TTC549 (cell line): ENCODE measurements at regions not wholly inside any gene's neighbourhood (a gene's known extent, or its start where the extent isn't known, plus 50 kb on each side); places are given as distances from the start of the nearest gene placed in this dataset.
"Not testable (repeated sequence)": the region's sequence is repeated elsewhere in the genome, so short reads cannot be mapped to it uniquely, and the experiment has no call there.

Source experiments
- FAIRE-seq: peaks from 2 replicates; lab custom pipeline; 2012; peaks lifted over from hg19 to GRCh38; lab: Jason Lieb, UNC

DNA sequence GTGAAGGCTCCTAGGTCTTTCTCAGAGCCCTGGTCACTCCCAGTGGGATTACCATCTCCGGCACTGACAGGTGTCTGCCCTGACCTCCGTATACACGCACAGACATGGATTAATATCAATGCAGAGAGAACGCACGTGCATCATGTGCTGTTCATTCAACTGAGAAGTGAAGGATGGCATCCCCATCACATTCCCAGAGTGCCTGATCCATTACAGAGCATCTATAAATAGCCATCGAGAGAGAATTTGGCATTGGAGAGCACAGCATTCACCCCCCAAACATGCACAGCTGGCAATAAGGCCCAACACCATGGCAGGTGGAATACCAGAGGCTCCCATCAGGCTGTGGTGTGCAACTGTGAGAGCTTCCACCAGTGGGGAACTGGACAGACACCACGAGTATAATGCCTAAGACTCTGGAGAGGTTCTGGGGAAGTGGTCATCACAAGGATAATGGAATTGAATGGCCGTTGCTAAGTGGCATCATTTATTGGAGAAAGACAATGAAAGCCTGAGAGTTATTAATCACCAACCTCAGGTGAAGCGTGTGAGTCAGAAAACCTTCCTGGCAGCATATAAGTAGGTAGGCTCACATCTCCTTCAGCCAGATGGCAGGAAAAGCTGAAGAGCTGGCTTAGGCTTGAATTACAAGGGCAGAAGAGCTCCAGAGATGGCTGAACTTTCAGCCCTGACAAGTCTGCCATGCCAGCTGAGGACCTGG is 244.5 kb upstream of the ID2 start:
- FAIRE-seq, result no peak

- FAIRE-seq, result no peak
Measured at GRCh38 chr2:8437949-8438400, 243.9 kb upstream of the ID2 start.

DNA sequence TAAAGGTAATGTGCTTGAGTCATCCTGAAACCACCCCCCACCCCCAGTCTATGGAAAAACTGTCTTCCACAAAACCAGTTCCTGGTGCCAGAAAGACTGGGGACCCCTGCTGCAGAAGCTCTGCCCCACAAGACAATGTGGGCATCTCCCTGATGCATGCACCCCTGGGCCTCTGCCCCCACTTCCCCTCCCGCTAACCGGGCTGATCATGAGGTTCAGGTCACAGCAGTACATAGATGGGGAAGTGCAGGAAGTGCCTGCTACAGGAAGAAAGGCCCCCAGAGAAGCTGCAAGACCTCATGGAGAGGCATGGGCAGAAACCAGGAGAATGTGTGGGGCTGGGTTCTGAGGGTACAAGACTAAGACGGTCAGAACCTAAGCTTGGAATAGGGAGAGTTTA is 243.4 kb upstream of the ID2 start:
- FAIRE-seq, result no peak

DNA sequence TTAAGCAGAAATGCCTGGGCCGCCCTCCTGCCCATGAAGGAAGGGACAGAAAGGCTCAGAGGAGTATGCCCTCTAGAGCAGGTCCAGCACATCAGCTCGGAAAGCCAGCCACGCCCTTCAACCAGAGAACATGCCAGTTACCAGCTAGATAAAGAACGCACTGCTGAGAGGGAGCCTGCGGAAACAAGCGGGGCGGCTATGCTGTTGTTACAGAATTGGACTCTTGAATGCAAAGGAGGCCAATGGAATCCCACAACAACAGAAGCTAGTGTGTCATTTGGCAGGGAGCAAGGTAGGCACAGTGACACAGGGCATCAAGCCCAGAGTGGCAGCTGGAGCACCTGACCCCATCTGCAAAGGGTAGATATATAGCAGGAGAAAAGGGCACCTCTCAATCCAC is 242.9 kb upstream of the ID2 start:
- FAIRE-seq, result no peak

DNA sequence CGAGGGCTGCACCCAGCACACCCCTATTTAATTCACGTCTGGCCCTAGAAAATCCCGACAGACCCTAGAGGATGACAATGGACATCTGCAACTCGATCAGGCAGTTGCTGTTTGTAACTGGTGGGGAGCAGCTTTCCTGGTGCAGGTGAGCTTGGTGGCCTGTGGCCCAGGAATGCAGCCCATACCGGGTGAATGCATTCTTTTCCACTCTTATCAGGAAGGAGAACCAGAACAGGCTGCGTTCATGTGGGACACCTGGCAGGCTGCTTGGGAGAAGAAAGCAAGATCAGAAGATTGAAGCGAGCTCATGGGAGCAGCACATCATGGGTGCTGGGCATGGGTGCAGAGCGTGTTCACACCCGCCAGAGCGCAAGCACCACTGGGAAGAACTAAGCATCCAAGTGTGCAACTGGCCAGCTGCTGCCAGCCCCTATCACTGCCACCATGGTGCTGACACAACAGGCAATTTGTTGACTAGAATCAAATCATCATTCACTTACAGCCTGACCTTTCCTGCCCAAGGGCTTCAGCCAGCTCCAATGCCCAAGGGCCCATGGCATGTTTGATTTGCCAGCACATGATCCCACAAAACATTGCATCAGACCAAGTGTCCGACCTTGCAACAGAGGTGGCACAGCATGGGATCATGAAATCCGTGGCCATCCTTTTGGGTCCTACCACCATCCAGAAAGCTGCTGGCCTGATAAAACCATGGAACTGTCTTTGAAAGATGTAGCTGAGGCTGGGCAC is 241.7 kb upstream of the ID2 start:
- no peak for FAIRE-seq

GRCh38 chr2:8441371-8441770 is 240.5 kb upstream of the ID2 start:
- FAIRE-seq, result no peak

DNA sequence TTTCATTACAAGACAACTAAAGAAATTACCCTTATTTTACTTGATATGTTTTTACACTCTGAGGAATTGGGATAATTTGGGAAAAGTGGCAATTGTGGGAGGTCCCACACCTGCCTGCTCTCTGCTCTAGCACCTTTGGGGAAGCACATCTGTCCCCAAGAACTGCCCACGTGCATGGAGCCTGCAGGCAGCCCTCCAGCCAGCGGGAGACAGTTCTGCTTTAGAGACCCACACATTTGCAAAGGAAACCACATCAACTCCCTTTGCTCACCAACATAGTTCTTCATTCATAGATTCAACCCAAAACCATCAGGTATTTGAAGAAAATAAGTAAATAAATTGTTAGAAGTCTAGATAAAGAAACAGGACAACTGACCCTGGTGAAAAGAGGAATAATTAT is 239.9 kb upstream of the ID2 start:
- FAIRE-seq, result no peak

DNA sequence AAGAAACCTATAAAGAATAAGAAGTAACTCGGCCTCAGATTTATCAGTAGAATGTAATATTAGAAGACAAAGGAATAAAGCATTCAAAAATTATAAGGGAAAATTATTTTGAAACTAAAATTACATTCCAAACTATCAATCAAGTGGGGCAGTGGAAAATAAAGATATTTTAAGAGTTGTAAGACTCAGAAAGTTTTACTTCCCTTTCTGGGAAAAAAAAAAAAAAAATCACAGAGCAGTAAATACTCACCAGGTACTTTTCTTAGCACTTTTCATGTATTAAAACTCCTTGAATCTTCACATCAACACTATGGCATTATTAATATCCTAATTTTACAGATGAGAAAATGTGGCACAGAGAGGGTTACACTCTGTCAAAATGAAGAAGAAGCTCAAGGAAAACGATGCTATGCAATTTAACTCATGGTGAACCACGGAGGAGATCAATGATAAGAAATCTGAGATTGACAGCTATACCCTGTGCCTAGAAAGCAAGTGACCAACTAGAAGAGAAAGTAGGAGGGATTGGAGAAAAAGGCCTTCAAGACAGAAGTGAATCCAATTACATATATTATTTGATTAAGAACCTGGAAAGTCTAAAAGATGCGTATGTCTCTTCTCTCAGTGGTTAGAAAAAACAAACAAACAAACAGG is 238.9 kb upstream of the ID2 start:
- no peak for FAIRE-seq

DNA sequence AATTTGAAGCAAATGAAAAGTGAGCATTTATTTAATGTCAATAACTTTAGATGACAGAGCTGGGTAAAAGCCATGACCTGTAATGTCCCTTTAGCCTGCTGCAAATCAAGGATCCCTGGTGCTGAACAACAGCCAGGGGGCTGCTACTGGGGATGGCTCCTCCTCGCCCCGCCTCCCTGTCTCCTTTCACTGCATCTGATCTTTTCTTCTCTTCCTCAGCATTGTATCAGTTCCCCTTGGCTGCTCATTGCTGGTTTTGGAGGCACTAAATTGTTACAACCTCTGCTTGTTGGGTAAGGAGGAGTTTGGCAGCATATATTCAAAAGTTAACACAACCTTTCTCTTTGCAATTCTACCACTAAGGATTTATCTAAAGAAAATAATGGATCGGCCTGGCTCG is 236.3 kb upstream of the ID2 start:
- no peak for FAIRE-seq

GRCh38 chr2:8446751-8447150 is 235.1 kb upstream of the ID2 start:
- not testable (repeated sequence) for FAIRE-seq

DNA sequence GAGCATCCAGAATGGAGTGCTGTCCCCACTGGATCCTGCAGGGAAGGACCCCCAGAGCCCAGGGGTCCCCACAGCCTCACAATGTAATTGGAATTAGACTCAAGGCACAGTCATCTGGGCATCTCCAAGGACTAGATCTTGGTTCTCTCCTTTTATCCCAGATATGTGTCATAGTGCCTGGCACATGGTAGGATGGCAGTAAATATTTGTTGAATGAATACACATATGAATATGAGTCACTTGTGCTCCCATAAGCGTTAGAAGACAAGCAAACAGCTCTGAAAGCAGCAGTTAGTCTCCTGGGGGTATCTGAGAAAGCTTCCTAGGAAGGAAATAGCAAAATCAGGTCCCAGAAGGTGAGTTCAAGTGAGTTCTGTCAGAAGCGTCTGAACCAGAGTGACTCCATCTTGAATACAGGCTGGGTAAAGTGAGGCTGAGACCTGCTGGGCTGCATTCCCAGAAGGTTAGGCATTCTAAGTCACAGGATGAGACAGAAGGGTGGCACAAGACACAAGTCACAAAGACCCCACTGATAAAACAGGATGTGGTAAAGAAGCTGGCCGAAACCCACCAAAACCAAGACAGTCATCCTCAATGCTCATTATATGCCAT is 234.1 kb upstream of the ID2 start:
- FAIRE-seq, result no peak

GRCh38 chr2:8448824-8449556 is 232.9 kb upstream of the ID2 start:
- FAIRE-seq, result no peak

DNA sequence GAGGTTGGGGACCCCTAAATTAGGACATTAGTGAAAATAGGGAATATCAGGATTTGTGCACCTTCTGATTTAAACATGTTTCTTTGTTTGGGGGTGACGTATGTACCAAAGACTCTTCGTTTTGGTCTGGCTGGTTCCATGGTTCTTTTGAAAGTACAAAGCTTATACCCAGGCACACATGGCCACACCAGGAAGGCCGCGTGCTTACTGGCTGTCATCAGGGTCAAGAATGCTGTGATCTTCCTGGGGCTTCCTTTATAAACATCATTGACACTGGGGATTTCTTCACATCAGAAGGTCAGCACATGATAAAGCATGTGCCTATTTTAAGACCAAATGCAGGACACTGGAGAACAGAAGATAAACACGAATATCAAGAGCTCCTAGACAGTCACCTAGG is 230.6 kb upstream of the ID2 start:
- FAIRE-seq, result no peak

- FAIRE-seq, result no peak
Measured at GRCh38 chr2:8452296-8452695, 229.6 kb upstream of the ID2 start.

GRCh38 chr2:8452979-8453903 is 228.6 kb upstream of the ID2 start:
- no peak for FAIRE-seq

- no peak for FAIRE-seq
Measured at GRCh38 chr2:8453904-8454302, 228.0 kb upstream of the ID2 start.

GRCh38 chr2:8454797-8455196 is 227.1 kb upstream of the ID2 start:
- no peak for FAIRE-seq

DNA sequence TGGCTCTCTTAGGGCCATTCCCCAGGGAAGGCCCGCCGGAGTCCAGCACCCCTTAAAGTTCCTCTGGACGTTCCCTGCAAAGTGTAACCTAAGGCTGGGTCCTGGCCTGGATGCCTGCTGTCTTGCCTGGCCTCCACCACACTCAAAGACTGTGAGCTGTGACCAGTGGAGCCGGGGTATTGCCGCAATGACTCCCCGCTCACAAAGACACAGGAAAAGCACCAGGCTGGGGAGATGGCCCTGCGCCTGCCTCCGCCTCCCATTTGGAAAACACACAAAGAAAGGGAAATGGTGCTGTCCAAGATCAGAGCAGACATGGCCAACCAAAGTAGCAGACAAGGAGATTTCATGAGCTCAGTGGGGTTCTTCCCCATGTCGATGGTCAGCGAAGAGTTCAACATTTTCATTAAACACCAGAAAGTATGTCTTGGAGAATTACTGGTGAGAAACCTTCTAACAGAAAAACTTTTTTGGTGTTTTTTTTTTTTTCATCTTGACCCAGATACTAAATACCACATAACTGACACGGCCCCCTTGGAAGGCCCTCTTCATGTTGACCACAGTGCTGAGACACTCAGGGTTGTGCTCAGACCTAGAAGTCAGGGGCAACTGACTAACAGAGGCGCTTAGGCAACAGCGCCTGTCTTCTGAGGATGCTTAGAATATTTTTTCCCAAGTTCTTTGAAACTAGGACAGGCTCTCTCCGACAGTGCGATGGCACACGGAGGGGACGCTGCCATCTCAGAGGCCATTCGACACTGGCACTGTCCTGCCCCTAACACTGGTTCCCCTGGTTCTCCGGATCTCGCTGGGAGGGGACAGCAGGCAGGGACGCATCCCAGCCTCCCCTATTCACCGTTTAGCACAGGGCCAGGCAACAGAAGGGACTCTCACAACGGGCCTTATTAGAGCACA is 226.4 kb upstream of the ID2 start:
- no peak for FAIRE-seq

DNA sequence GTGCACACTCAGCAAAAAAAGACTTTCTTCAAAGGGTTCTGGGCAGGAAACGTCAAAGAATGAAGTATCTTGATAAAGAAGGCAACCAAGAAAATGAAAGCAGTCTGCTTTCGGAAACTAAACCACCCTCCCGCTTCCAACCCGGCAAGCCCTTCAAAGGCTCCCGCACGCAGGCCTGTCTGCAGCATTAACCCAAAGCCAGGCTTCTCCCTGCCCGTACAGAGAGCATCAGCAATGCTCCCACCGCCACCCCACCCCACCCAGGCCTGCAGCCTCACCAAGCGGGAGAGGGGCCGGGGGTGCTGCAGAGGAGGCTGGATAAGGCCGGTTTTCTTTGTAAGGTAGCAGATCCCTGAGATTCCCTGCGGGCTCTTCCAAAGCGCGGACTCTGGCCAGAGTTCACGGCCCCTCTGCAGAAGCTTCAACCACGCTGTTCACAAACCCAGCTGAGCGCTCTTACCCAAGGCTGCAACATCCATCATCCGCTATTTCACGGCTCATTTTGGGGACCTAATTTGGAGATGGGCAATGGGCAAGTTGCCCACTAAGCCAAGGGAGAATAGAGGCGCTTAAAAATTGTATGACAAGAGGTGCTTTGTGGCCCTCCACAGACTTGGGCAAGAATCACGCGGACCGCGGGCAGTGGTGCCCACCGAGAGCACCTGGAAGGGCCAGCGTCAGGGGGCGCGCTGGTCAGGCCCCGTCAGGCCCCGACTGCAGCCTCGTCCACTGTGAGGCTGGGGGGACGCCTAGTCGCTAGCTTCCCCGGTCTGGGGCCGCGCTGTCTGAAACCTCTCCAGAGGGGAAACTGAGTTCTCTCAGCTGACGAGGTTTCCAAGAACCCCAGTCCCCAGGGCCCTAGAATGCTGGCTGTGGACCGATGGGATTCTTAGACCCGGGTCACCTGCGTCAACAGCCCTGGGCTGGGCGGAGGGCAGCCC is 225.4 kb upstream of the ID2 start:
- FAIRE-seq, result no peak
